ENCODE measurements at regions not wholly inside any gene's neighbourhood (a gene's known extent, or its start where the extent isn't known, plus 50 kb on each side); places are given as distances from the start of the nearest gene placed in this dataset.
"Not testable (repeated sequence)": the region's sequence is repeated elsewhere in the genome, so short reads cannot be mapped to it uniquely, and the experiment has no call there.

- TF ChIP-seq, protein P1, sequence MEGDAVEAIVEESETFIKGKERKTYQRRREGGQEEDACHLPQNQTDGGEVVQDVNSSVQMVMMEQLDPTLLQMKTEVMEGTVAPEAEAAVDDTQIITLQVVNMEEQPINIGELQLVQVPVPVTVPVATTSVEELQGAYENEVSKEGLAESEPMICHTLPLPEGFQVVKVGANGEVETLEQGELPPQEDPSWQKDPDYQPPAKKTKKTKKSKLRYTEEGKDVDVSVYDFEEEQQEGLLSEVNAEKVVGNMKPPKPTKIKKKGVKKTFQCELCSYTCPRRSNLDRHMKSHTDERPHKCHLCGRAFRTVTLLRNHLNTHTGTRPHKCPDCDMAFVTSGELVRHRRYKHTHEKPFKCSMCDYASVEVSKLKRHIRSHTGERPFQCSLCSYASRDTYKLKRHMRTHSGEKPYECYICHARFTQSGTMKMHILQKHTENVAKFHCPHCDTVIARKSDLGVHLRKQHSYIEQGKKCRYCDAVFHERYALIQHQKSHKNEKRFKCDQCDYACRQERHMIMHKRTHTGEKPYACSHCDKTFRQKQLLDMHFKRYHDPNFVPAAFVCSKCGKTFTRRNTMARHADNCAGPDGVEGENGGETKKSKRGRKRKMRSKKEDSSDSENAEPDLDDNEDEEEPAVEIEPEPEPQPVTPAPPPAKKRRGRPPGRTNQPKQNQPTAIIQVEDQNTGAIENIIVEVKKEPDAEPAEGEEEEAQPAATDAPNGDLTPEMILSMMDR (IDR thresholded peaks at IDR 0.05): not testable (repeated sequence)
- not testable (repeated sequence) for TF ChIP-seq POLR2A (IDR thresholded peaks at IDR 0.05)
These were observed 59.4 kb upstream of the SMURF2 start for GRCh38 chr17:64721556-64721955.
